ENCODE measurements at regions not wholly inside any gene's neighbourhood (a gene's known extent, or its start where the extent isn't known, plus 50 kb on each side); places are given as distances from the start of the nearest gene placed in this dataset.
A peak's percentile ranks its signal among the peaks of the same experiment; 100 is the strongest.

DNA sequence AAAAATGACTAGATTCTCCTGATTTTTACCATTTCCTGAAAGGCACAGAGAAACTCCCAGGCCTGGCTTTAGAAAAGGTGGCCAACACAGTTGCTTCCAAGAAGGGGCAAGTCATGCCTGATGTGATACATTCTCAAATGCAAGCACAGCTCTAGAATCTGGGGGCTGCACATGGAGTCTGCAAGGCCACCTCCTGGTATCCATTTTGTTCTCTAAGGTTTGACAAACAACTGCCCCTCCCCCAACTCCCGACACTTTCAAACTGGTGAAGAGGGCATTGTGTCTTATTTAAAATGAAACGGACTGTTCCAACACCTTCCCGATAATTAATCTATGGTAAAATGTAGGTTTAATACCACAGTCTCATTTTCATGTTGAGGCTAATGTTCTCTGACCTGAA, 220.2 kb upstream of the CEP162 start:
- DNase-seq (ENCODE audit: low read depth), result no peak
- TF ChIP-seq, protein P1, sequence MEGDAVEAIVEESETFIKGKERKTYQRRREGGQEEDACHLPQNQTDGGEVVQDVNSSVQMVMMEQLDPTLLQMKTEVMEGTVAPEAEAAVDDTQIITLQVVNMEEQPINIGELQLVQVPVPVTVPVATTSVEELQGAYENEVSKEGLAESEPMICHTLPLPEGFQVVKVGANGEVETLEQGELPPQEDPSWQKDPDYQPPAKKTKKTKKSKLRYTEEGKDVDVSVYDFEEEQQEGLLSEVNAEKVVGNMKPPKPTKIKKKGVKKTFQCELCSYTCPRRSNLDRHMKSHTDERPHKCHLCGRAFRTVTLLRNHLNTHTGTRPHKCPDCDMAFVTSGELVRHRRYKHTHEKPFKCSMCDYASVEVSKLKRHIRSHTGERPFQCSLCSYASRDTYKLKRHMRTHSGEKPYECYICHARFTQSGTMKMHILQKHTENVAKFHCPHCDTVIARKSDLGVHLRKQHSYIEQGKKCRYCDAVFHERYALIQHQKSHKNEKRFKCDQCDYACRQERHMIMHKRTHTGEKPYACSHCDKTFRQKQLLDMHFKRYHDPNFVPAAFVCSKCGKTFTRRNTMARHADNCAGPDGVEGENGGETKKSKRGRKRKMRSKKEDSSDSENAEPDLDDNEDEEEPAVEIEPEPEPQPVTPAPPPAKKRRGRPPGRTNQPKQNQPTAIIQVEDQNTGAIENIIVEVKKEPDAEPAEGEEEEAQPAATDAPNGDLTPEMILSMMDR (conservative IDR thresholded peaks at IDR 0.05; ENCODE audit: low read depth, low read length), result no peak
- H3K4me3 ChIP-seq (ENCODE audit: low read length), result no peak overlapping the region

DNA sequence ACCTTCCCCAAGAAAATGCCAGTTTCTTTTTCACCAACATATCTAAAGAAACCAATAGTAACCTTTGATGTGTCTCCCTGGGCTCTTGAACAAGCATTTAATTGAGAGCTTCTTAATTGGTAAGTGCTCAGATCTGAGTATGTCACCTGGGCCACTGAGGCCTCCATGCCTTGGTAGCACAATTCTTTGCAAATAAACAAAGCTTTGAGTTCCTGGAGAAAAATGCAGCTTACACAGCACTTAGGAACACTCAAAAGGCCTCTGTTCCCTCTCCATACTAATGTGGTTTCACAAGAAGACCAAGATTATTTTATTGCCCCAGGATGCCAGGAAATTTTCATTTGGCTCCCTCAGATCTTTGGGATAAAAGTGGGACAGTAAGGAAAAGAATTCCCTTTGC, 217.6 kb upstream of the CEP162 start:
- TF ChIP-seq, protein P1 (conservative IDR thresholded peaks at IDR 0.05; ENCODE audit: low read depth, low read length), result no peak
- no peak overlapping the region for H3K4me3 ChIP-seq (ENCODE audit: low read length)
- DNase-seq (ENCODE audit: low read depth), result no peak

DNA sequence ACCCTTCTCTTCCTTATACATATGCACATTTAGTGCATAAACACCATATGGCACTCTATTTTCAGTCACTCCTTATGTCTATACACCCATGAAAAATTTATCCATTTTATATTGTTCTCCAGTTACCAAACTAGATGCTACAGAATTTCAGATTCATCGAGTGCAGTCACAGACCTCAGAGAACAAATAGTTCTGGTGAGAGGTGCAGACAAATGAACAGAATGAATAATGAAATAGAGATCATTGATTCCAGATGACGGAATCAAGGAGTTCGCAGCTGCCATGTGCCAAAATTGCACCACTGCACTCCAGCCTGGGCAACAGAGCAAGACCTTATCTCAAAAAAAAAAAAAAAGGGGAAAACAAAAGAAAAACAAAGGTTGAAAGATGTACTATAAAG, 214.8 kb upstream of the CEP162 start:
- TF ChIP-seq, protein P1 (conservative IDR thresholded peaks at IDR 0.05; ENCODE audit: low read depth, low read length), result no peak
- no peak overlapping the region for H3K4me3 ChIP-seq (ENCODE audit: low read length)
- no peak for DNase-seq (ENCODE audit: low read depth)

DNA sequence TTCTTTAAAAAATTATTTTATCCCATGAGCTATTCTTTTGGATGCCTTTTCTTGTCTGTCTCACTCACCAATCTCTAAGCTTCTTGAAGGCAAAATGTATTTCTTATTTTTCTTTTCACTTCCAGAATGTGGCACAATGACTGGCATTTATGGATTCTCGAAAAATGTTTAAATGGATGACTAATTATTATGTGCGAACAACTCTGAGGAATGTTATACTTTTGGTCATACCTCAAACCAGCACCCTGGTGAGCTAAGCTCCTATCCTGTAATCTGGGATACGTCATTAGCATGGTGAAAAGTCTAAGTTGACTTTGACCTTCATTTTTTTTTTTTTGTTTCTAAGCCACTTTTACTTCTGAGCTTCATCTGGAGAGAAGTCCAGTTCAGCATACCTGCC, 214.0 kb upstream of the CEP162 start:
- no peak for DNase-seq (ENCODE audit: low read depth)
- TF ChIP-seq, protein P1 (conservative IDR thresholded peaks at IDR 0.05; ENCODE audit: low read depth, low read length), result no peak
- H3K4me3 ChIP-seq (ENCODE audit: low read length), result no peak overlapping the region

DNA sequence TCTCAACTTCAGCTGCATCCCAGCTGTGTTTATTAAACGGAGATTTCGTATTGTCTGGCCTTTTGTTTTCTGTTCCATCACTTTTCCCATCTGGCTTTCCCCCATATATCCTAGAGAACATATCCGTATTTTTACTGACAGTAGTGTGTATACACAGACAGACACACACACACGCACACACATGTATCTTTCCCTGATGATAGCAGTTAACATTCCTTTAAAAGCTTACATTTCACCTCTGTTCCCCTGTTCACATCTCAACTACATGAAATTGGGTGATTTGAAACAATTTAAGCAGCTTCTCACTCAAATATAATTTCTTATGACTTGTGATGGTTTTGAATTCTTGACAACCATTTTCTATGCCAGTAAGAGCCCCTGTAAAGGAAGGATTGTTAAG, 207.1 kb upstream of the CEP162 start:
- TF ChIP-seq, protein P1 (conservative IDR thresholded peaks at IDR 0.05; ENCODE audit: low read depth, low read length), result no peak
- no peak overlapping the region for H3K4me3 ChIP-seq (ENCODE audit: low read length)
- no peak for DNase-seq (ENCODE audit: low read depth)

DNA sequence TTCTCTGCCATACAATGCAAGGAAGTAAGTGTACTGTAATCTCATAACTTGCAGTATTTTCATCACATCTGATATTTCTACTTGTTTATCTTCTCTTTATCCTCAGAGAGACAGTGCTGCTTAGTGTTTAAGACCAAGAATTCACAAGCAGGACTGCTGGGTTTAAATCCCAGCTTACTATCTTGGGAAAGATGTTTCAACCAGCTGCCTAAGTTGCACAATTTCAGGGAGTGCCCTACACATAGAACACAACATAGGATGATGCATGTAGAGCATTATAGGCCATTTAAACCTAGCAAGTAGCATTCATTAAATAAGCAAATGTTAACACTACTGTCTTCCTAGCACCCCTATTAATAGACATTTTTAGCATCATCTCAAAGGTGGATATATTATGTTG, 205.2 kb upstream of the CEP162 start:
- H3K4me3 ChIP-seq (ENCODE audit: low read length), result no peak overlapping the region
- TF ChIP-seq, protein P1 (conservative IDR thresholded peaks at IDR 0.05; ENCODE audit: low read depth, low read length), result no peak
- no peak for DNase-seq (ENCODE audit: low read depth)

DNA sequence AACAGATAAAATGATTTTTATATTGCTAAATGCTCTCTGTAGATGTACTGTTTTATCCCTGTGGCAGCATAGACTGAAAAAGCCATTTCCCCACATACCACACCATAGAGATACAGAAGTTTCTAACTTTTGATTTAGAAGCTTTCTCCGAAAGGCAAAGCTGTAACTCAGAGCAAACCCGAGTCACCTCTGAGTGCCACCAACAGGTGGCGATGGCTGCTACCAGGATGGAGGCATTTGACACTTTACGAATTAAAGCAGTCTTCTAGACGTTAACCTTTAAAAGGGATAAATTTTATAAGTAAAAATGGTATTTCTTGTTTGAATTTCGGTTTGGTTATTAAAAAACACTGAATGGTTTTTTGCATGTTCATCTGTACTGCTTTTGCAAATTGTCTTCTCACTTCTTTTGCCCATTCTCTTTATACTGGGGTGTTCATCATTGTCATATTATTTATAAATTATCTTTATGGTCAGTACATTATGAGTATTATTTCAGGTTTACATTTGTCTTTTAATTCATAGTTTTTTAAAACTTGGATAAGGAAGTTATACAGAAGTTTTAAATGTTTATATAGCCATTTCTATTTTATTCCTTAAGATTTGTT, 201.0 kb upstream of the CEP162 start:
- no peak for DNase-seq (ENCODE audit: low read depth)
- no peak overlapping the region for H3K4me3 ChIP-seq (ENCODE audit: low read length)
- TF ChIP-seq, protein P1 (conservative IDR thresholded peaks at IDR 0.05; ENCODE audit: low read depth, low read length), result peak; percentile 97

All from retinal pigment epithelial cell (primary cell).